ENCODE measurements at regions not wholly inside any gene's neighbourhood (a gene's known extent, or its start where the extent isn't known, plus 50 kb on each side); places are given as distances from the start of the nearest gene placed in this dataset.

- no peaks in the 10 kb centered on the region for H3K36me3 ChIP-seq (ENCODE audit: insufficient read depth, low read depth, low read length)
- H3K27ac ChIP-seq (ENCODE audit: low read length), result no peak overlapping the region
- no peak overlapping the region for H3K4me3 ChIP-seq (ENCODE audit: low read length)
- H3K9ac ChIP-seq (ENCODE audit: low read depth, low read length), result no peak overlapping the region
- H3K4me1 ChIP-seq (ENCODE audit: insufficient read depth, low read length), result no peaks in the 10 kb centered on the region
- H3K9me3 ChIP-seq (ENCODE audit: insufficient read depth, low read depth, low read length), result no peaks in the 10 kb centered on the region
- H3K27me3 ChIP-seq (ENCODE audit: insufficient read depth, low read length), result no peaks in the 10 kb centered on the region
These were observed 110.3 kb upstream of the TSPAN2 start for GRCh38 chr1:115199416-115200132.

DNA sequence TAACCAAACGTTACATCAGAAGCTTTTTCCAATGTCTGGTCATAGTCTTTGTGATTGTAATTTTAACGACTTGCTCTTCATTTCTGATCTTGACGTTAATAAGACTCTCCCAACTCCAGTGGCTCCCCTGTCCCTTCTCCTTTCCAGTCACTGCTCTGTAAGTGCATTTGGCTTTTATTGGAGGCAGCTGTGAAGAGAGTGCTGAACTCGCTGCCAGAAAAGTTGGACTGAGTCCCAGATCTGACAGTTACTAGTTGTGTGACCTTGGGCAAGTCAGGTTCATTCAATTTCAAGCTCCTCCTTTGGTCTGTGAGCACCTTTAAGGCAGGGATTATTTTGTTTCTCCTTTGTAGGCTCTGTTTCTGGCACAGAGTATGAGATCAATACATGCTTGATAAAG lies 109.6 kb upstream of the TSPAN2 start:
- Histone ChIP-seq H3K4me3 (ENCODE audit: low read length) (no peak overlapping the region), H3K4me1 (ENCODE audit: insufficient read depth, low read length) (no peaks in the 10 kb centered on the region), H3K27ac (ENCODE audit: low read length) (no peak overlapping the region), H3K36me3 (ENCODE audit: insufficient read depth, low read depth, low read length) (no peaks in the 10 kb centered on the region), H3K27me3 (ENCODE audit: insufficient read depth, low read length) (no peaks in the 10 kb centered on the region), H3K9ac (ENCODE audit: low read depth, low read length) (no peak overlapping the region), H3K9me3 (ENCODE audit: insufficient read depth, low read depth, low read length) (no peaks in the 10 kb centered on the region)

DNA sequence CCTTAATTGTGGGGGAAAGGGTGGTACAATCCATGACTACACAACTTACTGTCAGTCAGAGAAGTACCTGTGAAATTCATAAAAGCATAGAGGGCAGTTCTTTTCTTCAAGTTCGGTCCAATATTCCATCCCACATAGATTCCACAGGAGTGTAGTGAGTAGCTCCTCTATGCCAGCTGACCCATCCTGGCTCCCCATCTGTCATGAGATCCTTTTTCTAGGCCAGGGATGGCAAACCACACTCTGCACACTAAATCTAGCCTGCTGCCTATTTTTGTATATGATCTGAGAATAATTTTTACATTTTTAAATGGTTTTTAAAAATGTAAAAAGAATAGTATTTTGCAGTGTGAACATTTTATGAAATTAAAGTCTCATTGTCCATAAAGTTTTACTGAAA lies 107.0 kb upstream of the TSPAN2 start:
- Histone ChIP-seq H3K9ac (ENCODE audit: low read depth, low read length) (no peak overlapping the region), H3K4me3 (ENCODE audit: low read length) (no peak overlapping the region), H3K4me1 (ENCODE audit: insufficient read depth, low read length) (no peaks in the 10 kb centered on the region), H3K36me3 (ENCODE audit: insufficient read depth, low read depth, low read length) (no peaks in the 10 kb centered on the region), H3K27ac (ENCODE audit: low read length) (no peak overlapping the region), H3K9me3 (ENCODE audit: insufficient read depth, low read depth, low read length) (no peaks in the 10 kb centered on the region), H3K27me3 (ENCODE audit: insufficient read depth, low read length) (no peaks in the 10 kb centered on the region)

DNA sequence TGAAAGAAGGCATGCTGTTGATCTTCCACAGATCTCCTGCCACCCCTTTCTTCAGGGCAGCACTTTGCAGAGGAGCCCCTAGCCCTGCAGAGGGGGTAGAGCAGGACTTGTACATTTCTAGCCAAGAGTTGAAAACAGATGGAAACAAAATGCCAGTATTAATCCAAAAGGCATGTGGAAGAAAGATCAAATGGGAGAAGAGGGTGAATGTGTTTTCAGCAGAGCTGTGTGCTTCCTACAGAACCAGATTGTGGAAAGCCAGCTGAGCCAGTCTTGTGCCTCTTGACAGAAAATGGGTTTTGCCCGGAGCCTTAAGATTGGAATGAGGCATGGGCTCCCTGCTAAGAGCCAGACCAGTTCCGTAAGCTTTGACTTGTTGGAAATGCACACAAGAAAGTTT lies 105.2 kb upstream of the TSPAN2 start:
- Histone ChIP-seq H3K27me3 (ENCODE audit: insufficient read depth, low read length) (no peaks in the 10 kb centered on the region), H3K9ac (ENCODE audit: low read depth, low read length) (no peak overlapping the region), H3K27ac (ENCODE audit: low read length) (no peak overlapping the region), H3K36me3 (ENCODE audit: insufficient read depth, low read depth, low read length) (no peaks in the 10 kb centered on the region), H3K4me3 (ENCODE audit: low read length) (no peak overlapping the region), H3K4me1 (ENCODE audit: insufficient read depth, low read length) (peaks cover 5% of the 10 kb centered on the region; the same call in 1 of the 2 replicates), H3K9me3 (ENCODE audit: insufficient read depth, low read depth, low read length) (no peaks in the 10 kb centered on the region)

DNA sequence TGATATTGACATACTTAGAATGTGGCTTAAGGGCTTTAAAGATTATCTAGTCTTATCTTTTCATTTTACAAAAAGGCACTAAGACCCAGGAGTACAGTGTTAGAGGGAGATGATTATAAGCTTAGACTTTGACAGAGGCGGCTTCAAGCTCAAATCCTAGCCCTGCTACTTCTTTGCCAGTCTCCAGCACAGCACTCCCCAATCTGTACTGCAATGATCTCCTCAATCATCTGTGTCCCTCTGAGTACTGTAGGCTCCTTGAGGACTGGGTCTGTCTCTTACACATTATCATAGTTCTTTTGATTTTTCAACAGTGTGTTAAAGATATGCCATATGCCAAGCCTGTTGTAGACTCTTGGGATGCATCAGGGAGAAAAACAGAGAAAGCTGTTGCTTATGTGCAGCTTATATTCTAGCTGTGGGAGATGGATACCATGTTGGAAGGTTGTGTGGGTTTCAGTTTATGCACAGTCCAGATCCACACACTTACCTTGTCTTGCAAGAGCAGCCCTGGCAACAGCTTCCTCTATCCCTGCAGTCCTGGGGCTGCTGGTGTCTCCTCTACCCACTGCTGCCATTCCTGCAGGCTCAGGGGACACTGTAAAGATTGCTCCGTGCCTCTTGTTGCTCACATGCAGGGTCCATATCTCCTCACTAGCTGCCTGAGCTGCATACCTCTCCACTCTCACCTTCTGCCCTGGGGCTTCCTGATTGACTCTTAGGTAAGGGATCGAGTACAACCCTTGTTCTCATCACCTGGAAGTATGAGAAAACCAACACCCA lies 103.9 kb upstream of the TSPAN2 start:
- H3K27me3 ChIP-seq (ENCODE audit: insufficient read depth, low read length), result no peaks in the 10 kb centered on the region
- H3K4me3 ChIP-seq (ENCODE audit: low read length), result no peak overlapping the region
- H3K36me3 ChIP-seq (ENCODE audit: insufficient read depth, low read depth, low read length), result no peaks in the 10 kb centered on the region
- peaks cover 5% of the 10 kb centered on the region; the same call in 1 of the 2 replicates for H3K4me1 ChIP-seq (ENCODE audit: insufficient read depth, low read length)
- no peaks in the 10 kb centered on the region for H3K9me3 ChIP-seq (ENCODE audit: insufficient read depth, low read depth, low read length)
- no peak overlapping the region for H3K27ac ChIP-seq (ENCODE audit: low read length)
- no peak overlapping the region for H3K9ac ChIP-seq (ENCODE audit: low read depth, low read length)

DNA sequence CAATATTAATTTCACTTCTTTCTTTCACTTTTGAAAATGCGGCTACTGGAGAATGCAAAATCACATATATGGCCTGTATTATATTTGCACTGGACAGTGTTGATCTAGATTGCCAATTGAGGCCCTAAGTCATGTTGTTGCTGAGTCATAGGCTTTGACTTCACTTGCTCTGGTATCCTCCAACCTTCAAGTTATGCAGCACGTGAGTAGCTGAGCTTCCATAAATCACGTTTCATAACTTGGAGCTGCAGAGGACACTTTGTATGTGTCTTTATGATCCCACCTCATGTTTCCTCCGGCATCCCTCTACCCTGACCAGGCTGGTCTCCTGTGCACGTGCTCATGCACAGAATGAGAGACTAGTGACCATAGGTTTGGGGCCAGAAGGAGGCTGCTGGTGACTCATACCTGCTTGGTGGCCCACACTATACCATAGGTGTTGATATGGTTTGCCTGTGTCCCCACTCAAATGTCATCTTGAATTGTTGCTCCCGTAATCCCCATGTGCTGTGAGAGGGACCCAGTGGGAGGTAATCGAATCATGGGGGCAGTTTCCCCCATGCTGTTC lies 103.0 kb upstream of the TSPAN2 start:
- Histone ChIP-seq H3K27me3 (ENCODE audit: insufficient read depth, low read length) (no peaks in the 10 kb centered on the region), H3K27ac (ENCODE audit: low read length) (no peak overlapping the region)

DNA sequence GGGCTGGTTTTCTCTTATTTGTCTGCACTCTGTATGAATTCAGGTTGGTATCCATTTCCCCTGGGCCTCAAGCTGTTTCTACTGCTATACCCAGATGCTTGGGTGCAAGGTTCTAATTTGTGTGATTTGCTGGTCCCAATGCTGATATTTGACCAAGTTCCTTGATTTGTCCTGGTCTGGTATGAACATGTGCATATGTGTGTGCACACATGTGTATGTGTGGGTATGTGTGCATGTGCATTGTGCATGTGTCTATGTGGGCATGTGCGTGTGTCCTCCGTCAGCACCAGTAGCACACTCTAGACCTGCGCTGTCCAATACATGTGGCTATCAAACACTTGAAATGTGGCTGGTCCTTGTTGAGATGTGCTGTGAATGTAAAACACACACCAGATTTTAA lies 102.4 kb upstream of the TSPAN2 start:
- no peaks in the 10 kb centered on the region for H3K27me3 ChIP-seq (ENCODE audit: insufficient read depth, low read length)
- H3K9ac ChIP-seq (ENCODE audit: low read depth, low read length), result no peak overlapping the region
- H3K4me3 ChIP-seq (ENCODE audit: low read length), result no peak overlapping the region
- no peak overlapping the region for H3K27ac ChIP-seq (ENCODE audit: low read length)
- peaks cover 5% of the 10 kb centered on the region; the same call in 1 of the 2 replicates for H3K4me1 ChIP-seq (ENCODE audit: insufficient read depth, low read length)
- H3K9me3 ChIP-seq (ENCODE audit: insufficient read depth, low read depth, low read length), result no peaks in the 10 kb centered on the region
- H3K36me3 ChIP-seq (ENCODE audit: insufficient read depth, low read depth, low read length), result no peaks in the 10 kb centered on the region

More for the DNA sequence above, 103.0 kb upstream of the TSPAN2 start:
- H3K4me3 ChIP-seq (ENCODE audit: low read length), result no peak overlapping the region
- peaks cover 5% of the 10 kb centered on the region; the same call in 1 of the 2 replicates for H3K4me1 ChIP-seq (ENCODE audit: insufficient read depth, low read length)
- H3K36me3 ChIP-seq (ENCODE audit: insufficient read depth, low read depth, low read length), result no peaks in the 10 kb centered on the region
- H3K9ac ChIP-seq (ENCODE audit: low read depth, low read length), result no peak overlapping the region
- no peaks in the 10 kb centered on the region for H3K9me3 ChIP-seq (ENCODE audit: insufficient read depth, low read depth, low read length)

DNA sequence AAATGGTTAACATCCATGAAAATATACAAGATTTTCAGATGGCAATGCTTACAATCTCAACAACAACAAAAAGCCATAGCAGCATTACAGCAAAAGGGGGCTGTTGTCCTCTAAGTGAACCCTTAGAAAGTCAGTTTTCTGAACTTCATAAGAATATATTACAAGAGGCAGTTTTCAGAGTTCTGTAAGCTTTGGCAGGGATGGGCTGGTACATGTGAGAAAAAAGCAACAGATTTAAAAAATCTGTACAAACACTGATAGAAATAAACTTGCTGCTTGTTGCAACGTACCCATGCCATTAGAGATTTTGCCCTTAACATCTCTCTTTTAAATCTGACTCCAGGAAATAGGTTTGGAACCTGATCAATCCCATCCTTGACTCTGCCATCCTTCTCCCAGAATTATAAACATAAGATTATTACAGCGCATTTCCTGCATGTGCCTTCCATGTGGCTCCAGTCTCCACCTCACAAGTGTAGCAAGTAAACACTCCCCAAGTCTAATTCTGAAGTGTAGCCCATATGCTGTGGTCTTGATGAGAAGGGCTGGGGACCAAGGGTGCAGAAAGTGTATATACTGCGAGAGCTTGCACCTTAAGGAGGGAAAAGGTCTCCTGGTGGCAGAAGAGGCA lies 101.4 kb upstream of the TSPAN2 start:
- peaks cover 5% of the 10 kb centered on the region; the same call in 1 of the 2 replicates for H3K4me1 ChIP-seq (ENCODE audit: insufficient read depth, low read length)
- H3K27ac ChIP-seq (ENCODE audit: low read length), result no peak overlapping the region
- H3K9me3 ChIP-seq (ENCODE audit: insufficient read depth, low read depth, low read length), result no peaks in the 10 kb centered on the region
- no peaks in the 10 kb centered on the region for H3K36me3 ChIP-seq (ENCODE audit: insufficient read depth, low read depth, low read length)
- no peaks in the 10 kb centered on the region for H3K27me3 ChIP-seq (ENCODE audit: insufficient read depth, low read length)
- H3K9ac ChIP-seq (ENCODE audit: low read depth, low read length), result no peak overlapping the region
- no peak overlapping the region for H3K4me3 ChIP-seq (ENCODE audit: low read length)

- no peak overlapping the region for H3K27ac ChIP-seq (ENCODE audit: low read length)
- no peaks in the 10 kb centered on the region for H3K27me3 ChIP-seq (ENCODE audit: insufficient read depth, low read length)
- H3K4me1 ChIP-seq (ENCODE audit: insufficient read depth, low read length), result peaks cover 5% of the 10 kb centered on the region; the same call in 1 of the 2 replicates
- no peaks in the 10 kb centered on the region for H3K9me3 ChIP-seq (ENCODE audit: insufficient read depth, low read depth, low read length)
- H3K36me3 ChIP-seq (ENCODE audit: insufficient read depth, low read depth, low read length), result no peaks in the 10 kb centered on the region
- H3K4me3 ChIP-seq (ENCODE audit: low read length), result no peak overlapping the region
- no peak overlapping the region for H3K9ac ChIP-seq (ENCODE audit: low read depth, low read length)
These were observed 100.7 kb upstream of the TSPAN2 start for GRCh38 chr1:115189814-115190539.

DNA sequence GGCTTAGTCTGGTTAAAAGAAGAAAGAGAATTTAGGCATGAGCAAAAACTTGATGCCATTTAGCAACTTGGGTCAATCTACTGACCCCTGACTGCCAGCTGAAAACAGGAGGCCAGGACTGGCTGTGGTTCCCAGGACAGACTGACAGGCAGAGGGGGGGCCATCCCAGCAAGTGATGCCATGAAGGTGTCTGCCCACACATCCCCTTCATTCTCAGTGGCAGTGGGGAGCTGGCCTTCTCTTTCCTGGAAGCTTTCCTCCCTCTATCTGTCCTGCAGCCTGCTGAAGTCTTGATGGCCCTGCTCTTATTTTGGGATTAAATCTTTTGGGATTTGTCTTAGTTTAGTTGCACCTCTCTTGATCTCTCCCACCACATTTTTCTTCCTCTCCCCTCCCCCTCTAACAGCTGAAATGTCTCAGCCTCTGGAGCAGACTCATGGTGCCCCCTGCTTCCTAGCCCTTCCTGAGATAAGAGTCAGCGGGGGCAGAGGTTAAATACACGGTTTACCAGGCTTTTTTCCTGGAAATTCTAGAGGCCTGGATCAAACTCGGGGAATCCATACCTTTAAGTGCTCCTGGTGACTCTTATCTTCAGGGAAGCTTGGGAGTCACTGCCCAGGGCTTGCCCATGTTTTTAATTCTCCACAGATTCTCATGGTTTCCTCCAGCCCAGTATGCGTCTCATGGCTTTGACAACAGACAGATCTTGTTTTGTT lies 99.5 kb upstream of the TSPAN2 start:
- Histone ChIP-seq H3K36me3 (ENCODE audit: insufficient read depth, low read depth, low read length) (no peaks in the 10 kb centered on the region), H3K4me3 (ENCODE audit: low read length) (no peak overlapping the region), H3K9me3 (ENCODE audit: insufficient read depth, low read depth, low read length) (no peaks in the 10 kb centered on the region), H3K9ac (ENCODE audit: low read depth, low read length) (no peak overlapping the region), H3K27me3 (ENCODE audit: insufficient read depth, low read length) (no peaks in the 10 kb centered on the region), H3K4me1 (ENCODE audit: insufficient read depth, low read length) (peaks cover 5% of the 10 kb centered on the region; the same call in 1 of the 2 replicates), H3K27ac (ENCODE audit: low read length) (no peak overlapping the region)

All from iPS-20b (cell line).